Stimulated activated CD4-positive, alpha-beta T cell treated with anti-CD3 and anti-CD28 coated beads, Interleukin-1b, Interleukin-23, amount 100 ng/mL, for 4 hours (primary cell): ENCODE measurements at regions not wholly inside any gene's neighbourhood (a gene's known extent, or its start where the extent isn't known, plus 50 kb on each side); places are given as distances from the start of the nearest gene placed in this dataset.

ENCODE experiments used
- DNase-seq, 2 donors: peaks; one replicate each; pipeline ENCODE4 v3.0.0-alpha.2; 2020; ENCODE audit warnings: low read depth in 2 of 2

- no peak for DNase-seq
These were observed 232.0 kb downstream of the KLF5 start for GRCh38 chr13:73290844-73291243.

GRCh38 chr13:73288596-73288995 is 229.8 kb downstream of the KLF5 start:
- no peak for DNase-seq

GRCh38 chr13:73287831-73288230 is 229.0 kb downstream of the KLF5 start:
- no peak for DNase-seq

DNA sequence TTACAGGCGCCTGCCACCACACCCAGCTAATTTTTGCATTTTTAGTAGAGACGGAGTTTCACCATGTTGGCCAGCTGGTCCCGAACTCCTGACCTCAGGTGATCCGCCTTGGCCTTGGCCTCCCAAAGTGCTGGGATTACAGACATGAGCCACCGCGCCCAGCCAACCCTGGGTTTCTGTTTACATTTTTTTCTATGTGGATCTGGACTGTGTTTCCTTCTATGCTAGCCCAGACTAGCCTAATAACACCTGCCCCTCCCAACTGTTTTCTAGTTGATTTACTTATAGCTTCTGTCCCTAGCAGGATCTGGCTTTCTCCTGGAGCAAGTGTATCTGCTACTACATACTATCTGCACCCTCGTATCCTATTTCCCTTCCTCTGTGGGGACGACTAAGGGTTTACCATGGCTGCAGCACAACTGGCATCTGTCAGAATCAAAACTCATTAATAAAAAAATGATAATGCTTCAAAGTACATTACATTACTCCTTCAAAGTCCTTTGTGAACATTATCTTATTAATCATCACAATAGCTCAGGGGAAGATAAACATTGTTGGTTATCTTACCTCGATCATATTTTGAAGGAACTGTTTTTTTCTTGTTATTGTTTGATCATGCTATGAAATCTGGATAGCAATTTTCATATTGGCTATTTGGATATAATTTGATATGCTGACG is 228.3 kb downstream of the KLF5 start:
- no peak for DNase-seq

DNA sequence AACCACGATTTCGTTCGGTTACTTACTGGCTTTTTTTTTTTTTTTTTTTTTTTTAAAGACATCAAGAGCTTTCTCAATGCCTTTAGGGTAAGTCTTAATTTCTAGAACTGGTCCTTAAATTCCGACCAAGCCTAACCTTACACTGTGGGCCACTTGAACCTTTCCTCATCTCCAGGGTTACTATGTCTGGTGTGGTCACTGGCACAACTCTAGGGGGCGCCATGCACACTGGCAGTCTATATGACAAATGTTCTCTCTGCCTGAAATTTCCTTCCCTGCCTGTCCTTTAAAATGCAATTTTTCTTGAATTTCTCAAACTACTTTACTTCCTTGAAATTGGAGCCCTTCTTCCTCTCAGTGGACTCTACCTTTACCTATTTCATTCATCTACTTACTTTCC is 227.4 kb downstream of the KLF5 start:
- DNase-seq: no peak

DNA sequence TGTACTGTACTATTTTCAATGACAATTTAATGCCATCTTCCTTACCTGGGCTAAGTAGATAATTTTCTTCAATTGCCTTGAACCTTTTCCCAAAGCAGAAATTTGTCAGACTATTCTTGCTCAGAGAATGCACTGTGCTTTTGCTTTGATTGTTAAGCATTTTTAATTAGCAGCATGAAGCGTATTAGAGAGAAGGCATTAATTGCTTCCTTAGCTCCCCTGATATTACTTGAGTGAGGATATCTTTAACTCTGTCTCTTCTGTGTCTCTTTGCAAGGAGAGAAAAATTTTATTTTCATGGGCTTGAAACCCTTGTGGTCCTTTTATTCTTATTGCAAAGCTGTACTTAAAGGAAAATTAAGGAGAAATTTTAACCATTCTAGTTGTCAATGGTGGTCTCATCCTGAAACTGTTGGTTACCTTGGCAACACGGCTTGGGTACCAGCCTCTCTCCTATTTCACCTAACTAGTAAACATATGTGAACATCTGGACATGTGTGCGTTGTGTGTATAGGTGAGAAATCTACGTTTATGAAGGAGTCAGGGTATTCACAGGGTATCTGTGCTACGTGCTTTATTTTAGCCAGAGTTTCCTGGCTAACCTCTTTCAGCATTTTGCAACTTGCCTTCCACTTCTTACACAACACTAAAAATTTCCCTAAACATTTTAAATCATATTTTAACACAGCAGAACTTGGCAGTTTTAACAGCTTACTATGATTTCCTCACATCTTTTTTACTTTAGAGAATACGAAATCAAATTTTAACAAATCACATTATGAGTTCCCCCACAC is 225.5 kb downstream of the KLF5 start:
- DNase-seq: no peak

GRCh38 chr13:73283636-73284035 is 224.8 kb downstream of the KLF5 start:
- DNase-seq: no peak

GRCh38 chr13:73281746-73282145 is 222.9 kb downstream of the KLF5 start:
- no peak for DNase-seq

- DNase-seq: no peak
These were observed 219.4 kb downstream of the KLF5 start for GRCh38 chr13:73278186-73278585.

DNA sequence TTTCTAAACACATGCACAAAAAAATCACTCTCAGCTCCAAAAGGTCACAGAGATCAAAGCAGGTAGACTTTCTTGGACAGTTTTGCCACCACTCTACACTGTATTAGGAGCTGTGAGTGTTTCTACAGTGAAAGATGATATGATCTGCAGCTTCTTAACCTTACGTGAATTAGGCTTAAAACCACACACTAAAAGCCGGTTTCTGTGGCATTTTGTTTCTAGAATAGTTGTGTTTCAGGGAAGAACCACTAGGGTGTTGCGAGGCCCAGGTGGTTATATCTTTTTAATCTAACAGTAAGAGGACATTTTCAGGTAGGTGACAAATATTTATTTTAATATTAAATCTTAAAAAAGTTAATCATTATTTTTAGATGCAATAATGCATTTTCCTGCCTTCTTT is 216.4 kb downstream of the KLF5 start:
- no peak for DNase-seq

- DNase-seq: no peak
These were observed 215.3 kb downstream of the KLF5 start for GRCh38 chr13:73274147-73274546.

DNA sequence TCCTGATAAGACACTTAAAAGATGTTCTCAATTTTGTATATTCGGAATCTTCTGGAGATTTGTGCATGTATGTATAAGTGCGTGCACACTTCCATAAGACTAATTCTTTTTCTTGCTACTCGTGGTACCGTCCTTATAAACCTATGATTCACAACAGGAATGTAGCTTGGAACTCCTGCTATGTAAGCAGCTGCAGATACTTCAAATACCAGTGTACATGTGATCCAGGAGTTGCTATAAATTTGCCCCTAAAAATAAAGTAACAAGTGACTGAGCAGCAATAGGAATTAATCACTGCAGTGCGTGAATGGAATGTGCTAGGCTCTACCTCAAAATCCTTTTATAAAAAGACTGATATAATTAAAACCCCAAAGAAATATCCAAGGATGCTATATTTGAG is 214.9 kb downstream of the KLF5 start:
- DNase-seq: no peak

GRCh38 chr13:73273276-73273675 is 214.5 kb downstream of the KLF5 start:
- no peak for DNase-seq

DNA sequence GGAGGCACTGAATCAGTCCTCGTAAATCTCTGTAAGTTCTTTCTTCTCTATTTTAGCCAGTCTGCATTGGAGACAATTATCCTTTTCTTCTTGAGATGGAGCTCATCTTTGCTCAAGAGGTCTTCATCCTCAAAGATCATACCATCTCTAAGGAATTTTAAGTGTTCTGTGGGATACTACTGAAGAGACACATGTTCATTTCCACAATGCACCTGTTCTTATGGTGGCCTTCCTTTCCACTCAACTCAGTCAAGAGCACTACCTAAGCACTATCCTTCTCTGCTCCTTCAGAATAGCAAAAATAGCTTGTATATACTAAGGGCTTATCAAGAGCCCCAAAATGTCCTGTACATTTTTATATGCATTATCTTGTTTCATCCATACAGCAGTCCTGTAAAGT is 214.0 kb downstream of the KLF5 start:
- no peak for DNase-seq

- no peak for DNase-seq
These were observed 209.5 kb downstream of the KLF5 start for GRCh38 chr13:73268306-73268705.

GRCh38 chr13:73266640-73267180 is 207.9 kb downstream of the KLF5 start:
- no peak for DNase-seq

DNA sequence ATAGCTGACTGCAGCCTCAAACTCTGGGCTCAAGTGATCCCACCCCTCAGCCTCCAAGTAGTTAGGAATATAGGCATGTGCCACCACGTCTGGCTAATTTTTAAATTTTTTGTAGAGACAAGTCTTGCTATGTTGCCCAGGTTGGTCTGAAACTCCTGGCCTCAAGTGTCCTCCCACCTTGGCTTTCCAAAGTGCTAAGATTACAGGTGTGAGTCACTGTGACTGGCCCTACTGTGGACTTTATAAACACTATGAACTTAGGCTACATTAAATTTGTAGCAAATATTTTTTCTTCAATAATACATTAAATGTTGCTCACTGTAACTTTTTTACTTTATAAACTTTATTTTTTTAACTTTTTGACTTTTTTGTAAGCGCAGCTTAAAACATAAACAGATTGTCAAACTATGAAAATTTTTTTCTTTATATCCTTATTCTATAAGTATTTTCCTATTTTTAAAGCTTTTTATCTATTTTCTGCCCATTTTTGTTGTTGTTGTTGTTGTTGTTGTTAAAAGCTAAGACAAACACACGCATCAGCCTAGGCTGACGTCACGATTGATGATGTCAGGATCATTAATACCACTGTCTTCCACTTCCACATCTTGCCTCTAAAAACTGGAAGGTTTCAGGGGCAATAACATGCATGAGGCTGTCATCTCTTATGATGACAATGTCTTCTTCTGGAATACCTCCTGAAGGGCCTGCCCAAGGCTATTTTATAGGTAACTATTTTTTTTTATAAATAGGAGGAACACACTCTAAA is 204.2 kb downstream of the KLF5 start:
- DNase-seq: no peak

GRCh38 chr13:73261739-73262216 is 203.0 kb downstream of the KLF5 start:
- DNase-seq: no peak

- no peak for DNase-seq
These were observed 200.5 kb downstream of the KLF5 start for GRCh38 chr13:73259061-73260017.

DNA sequence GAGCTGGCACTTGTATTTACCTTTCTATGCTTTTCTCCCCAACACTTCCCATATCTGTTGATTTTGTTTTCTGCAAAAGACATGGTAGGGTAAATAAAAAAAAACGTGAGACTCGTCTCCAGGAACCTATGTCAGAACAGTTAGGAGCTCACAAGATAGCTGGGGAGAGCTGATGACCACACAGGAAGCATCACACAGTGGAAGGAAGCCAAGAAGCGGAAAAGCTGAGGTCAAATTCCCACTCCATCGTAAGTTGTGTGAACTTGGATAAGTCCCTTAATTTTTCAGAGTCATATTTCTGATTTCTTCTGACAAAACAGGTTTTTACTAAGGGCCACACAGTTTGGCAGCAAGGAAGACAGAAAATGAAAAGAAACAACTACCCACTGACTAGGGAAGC is 199.6 kb downstream of the KLF5 start:
- no peak for DNase-seq

DNA sequence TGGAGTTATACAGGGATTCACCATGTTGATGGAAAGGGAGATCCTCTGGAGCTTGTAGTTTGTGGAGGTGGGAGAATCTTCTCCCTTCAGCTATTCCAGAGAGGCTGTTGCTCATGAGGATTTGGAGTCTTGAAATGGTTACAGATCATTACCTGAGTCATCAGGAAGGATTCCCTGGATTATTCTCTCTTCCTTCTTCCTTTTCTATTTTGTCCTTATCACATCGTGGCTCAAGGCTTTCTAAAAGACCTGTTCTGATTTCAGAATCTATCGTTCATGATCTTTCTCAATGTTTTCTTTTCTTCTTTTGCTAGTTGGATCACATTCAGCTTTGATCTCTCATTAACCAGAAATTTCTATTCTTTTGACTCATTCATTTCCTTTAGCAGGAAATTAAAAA is 196.0 kb downstream of the KLF5 start:
- no peak for DNase-seq
